ENCODE measurements at regions not wholly inside any gene's neighbourhood (a gene's known extent, or its start where the extent isn't known, plus 50 kb on each side); places are given as distances from the start of the nearest gene placed in this dataset.

- DNase-seq (ENCODE audit: low read depth in 4 of 6, low spot score in 6 of 6), result no peak
- no CpG with 5 or more reads among the region's 3 CpGs for WGBS (ENCODE audit: insufficient coverage)
- Histone ChIP-seq H3K36me3 (ENCODE audit: control insufficient read depth, insufficient read depth, low read length) (no peaks in the 10 kb centered on the region), H3K27ac (ENCODE audit: low read depth, low read length) (no peak overlapping the region), H3K27me3 (ENCODE audit: control insufficient read depth, insufficient read depth, low read length) (no peaks in the 10 kb centered on the region), H3K4me3 (ENCODE audit: low read depth, low read length) (no peak overlapping the region), H3K4me1 (ENCODE audit: control insufficient read depth, insufficient read depth, low read length) (no peaks in the 10 kb centered on the region), H3K9me3 (ENCODE audit: control insufficient read depth, insufficient read depth, low read length) (no peaks in the 10 kb centered on the region)
Measured at GRCh38 chr13:34772881-34773280, 169.2 kb upstream of the NBEA start.

DNA sequence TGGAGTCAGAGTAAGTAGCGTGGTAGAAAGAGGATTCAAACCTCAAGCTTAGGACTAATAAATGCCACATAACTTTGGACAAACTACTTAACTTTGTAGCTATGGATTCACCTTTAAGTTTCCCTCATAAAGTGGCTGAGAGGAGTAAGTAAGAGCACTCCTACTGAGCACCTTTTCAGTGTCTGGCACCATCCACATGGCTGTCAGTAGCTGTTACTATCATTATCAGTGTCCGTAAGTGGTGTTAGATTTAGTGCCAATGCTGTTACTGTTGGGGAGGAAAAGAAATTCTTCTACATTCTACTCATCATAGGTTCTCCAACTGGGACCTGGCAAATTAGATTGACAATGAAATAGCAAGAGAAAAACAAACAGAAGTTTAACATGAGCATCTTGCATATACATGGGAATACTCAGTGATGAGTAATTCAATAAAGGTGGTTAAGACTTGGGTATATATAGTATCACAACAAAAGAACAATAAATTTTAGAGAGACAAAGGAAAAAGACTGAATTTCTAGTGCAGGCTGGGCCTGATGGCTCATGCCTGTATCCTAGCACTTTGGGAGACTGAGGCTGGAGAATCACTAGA lies 165.6 kb upstream of the NBEA start:
- Histone ChIP-seq H3K4me3 (ENCODE audit: low read depth, low read length) (no peak overlapping the region), H3K36me3 (ENCODE audit: control insufficient read depth, insufficient read depth, low read length) (no peaks in the 10 kb centered on the region), H3K27ac (ENCODE audit: low read depth, low read length) (no peak overlapping the region), H3K27me3 (ENCODE audit: control insufficient read depth, insufficient read depth, low read length) (no peaks in the 10 kb centered on the region), H3K4me1 (ENCODE audit: control insufficient read depth, insufficient read depth, low read length) (no peaks in the 10 kb centered on the region), H3K9me3 (ENCODE audit: control insufficient read depth, insufficient read depth, low read length) (no peaks in the 10 kb centered on the region)
- WGBS (ENCODE audit: insufficient coverage), result no CpG with 5 or more reads among the region's 2 CpGs
- DNase-seq (ENCODE audit: low read depth in 4 of 6, low spot score in 6 of 6), result no peak

DNA sequence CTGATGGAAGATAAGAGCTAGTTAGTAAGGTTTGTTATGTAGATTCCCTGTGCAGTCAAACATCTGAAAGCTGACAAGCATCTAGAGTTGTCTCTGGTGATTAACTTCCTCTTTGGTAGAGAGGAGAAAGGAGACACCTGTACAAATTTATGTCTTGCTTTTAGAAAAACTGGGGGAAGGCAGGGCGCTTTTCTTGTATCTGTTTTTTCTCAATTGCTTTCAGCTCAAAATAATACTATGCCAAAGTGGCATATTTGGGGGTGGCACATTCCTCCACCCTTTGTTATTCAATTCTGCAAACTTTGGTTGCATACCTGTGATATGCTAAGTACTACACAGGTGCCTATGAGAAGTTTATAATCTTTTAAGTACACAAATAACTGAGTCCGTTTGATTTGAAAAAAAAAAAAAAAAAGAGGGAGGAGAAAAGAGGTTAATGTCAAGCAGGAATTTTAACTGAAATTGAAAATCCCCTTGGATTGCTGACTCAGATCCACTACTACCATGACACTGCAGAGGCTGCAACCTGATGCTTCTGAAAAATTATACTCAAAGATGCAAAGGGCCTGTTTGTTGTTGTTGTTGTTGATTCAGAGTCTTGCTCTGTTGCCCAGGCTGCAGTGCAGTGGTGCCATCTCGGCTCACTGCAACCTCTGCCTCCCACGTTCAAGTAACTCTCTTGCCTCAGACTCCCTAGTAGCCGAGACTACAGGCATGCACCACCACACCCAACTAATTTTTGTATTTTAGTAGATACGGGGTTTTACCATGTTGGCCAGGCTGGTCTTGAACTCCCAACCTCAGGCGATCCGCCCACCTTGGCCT lies 164.8 kb upstream of the NBEA start:
- Histone ChIP-seq H3K4me3 (ENCODE audit: low read depth, low read length) (no peak overlapping the region), H3K27me3 (ENCODE audit: control insufficient read depth, insufficient read depth, low read length) (no peaks in the 10 kb centered on the region), H3K9me3 (ENCODE audit: control insufficient read depth, insufficient read depth, low read length) (no peaks in the 10 kb centered on the region), H3K4me1 (ENCODE audit: control insufficient read depth, insufficient read depth, low read length) (no peaks in the 10 kb centered on the region), H3K27ac (ENCODE audit: low read depth, low read length) (no peak overlapping the region), H3K36me3 (ENCODE audit: control insufficient read depth, insufficient read depth, low read length) (no peaks in the 10 kb centered on the region)
- no CpG with 5 or more reads among the region's 8 CpGs for WGBS (ENCODE audit: insufficient coverage)
- DNase-seq (ENCODE audit: low read depth in 4 of 6, low spot score in 6 of 6), result no peak

GRCh38 chr13:34777914-34778303 lies 164.2 kb upstream of the NBEA start:
- Histone ChIP-seq H3K36me3 (ENCODE audit: control insufficient read depth, insufficient read depth, low read length) (no peaks in the 10 kb centered on the region), H3K27me3 (ENCODE audit: control insufficient read depth, insufficient read depth, low read length) (no peaks in the 10 kb centered on the region), H3K4me3 (ENCODE audit: low read depth, low read length) (no peak overlapping the region), H3K9me3 (ENCODE audit: control insufficient read depth, insufficient read depth, low read length) (no peaks in the 10 kb centered on the region), H3K4me1 (ENCODE audit: control insufficient read depth, insufficient read depth, low read length) (no peaks in the 10 kb centered on the region), H3K27ac (ENCODE audit: low read depth, low read length) (no peak overlapping the region)
- WGBS (ENCODE audit: insufficient coverage), result no CpG with 5 or more reads among the region's 5 CpGs
- DNase-seq (ENCODE audit: low read depth in 4 of 6, low spot score in 6 of 6), result no peak

DNA sequence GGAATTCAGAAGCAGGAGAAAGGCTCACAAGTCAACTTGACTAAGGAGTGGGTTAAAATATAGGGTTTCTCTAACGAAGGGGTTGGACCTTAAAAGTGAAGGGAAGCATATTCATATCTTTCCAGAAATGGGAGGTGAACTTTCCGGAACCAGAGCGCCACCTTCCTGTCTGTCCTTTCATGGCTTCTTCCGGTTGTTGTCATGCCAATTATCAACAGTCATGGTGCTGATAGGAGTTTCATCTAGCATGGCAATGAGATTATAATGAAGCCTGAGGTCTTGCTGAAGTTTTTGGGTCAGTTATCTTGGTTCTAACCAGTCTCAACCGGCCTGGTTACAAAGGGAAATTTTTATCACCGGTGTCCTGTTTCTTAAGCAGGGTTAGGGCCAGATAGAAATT lies 162.9 kb upstream of the NBEA start:
- 81% methylated on average over 4 of the region's 6 CpGs for WGBS (ENCODE audit: insufficient coverage)
- H3K4me3 ChIP-seq (ENCODE audit: low read depth, low read length), result no peak overlapping the region

GRCh38 chr13:34793301-34793700 lies 148.8 kb upstream of the NBEA start:
- Histone ChIP-seq H3K9me3 (ENCODE audit: control insufficient read depth, insufficient read depth, low read length) (peaks cover 5% of the 10 kb centered on the region), H3K4me1 (ENCODE audit: control insufficient read depth, insufficient read depth, low read length) (no peaks in the 10 kb centered on the region), H3K27me3 (ENCODE audit: control insufficient read depth, insufficient read depth, low read length) (no peaks in the 10 kb centered on the region), H3K27ac (ENCODE audit: low read depth, low read length) (no peak overlapping the region), H3K36me3 (ENCODE audit: control insufficient read depth, insufficient read depth, low read length) (no peaks in the 10 kb centered on the region), H3K4me3 (ENCODE audit: low read depth, low read length) (no peak overlapping the region)
- 88% methylated on average over 2 of the region's 2 CpGs for WGBS (ENCODE audit: insufficient coverage)
- no peak for DNase-seq (ENCODE audit: low read depth in 4 of 6, low spot score in 6 of 6)

More for the DNA sequence above, 162.9 kb upstream of the NBEA start:
- Histone ChIP-seq H3K27me3 (ENCODE audit: control insufficient read depth, insufficient read depth, low read length) (no peaks in the 10 kb centered on the region), H3K36me3 (ENCODE audit: control insufficient read depth, insufficient read depth, low read length) (no peaks in the 10 kb centered on the region), H3K27ac (ENCODE audit: low read depth, low read length) (no peak overlapping the region), H3K4me1 (ENCODE audit: control insufficient read depth, insufficient read depth, low read length) (no peaks in the 10 kb centered on the region), H3K9me3 (ENCODE audit: control insufficient read depth, insufficient read depth, low read length) (peaks cover 3% of the 10 kb centered on the region)
- DNase-seq (ENCODE audit: low read depth in 4 of 6, low spot score in 6 of 6), result no peak

GRCh38 chr13:34803756-34804155 lies 138.3 kb upstream of the NBEA start:
- H3K4me3 ChIP-seq (ENCODE audit: low read depth, low read length), result no peak overlapping the region
- H3K9me3 ChIP-seq (ENCODE audit: control insufficient read depth, insufficient read depth, low read length), result no peaks in the 10 kb centered on the region
- H3K27me3 ChIP-seq (ENCODE audit: control insufficient read depth, insufficient read depth, low read length), result no peaks in the 10 kb centered on the region
- no peaks in the 10 kb centered on the region for H3K4me1 ChIP-seq (ENCODE audit: control insufficient read depth, insufficient read depth, low read length)
- no peak overlapping the region for H3K27ac ChIP-seq (ENCODE audit: low read depth, low read length)
- no peak for DNase-seq (ENCODE audit: low read depth in 4 of 6, low spot score in 6 of 6)
- no CpG with 5 or more reads among the region's 4 CpGs for WGBS (ENCODE audit: insufficient coverage)
- H3K36me3 ChIP-seq (ENCODE audit: control insufficient read depth, insufficient read depth, low read length), result no peaks in the 10 kb centered on the region

DNA sequence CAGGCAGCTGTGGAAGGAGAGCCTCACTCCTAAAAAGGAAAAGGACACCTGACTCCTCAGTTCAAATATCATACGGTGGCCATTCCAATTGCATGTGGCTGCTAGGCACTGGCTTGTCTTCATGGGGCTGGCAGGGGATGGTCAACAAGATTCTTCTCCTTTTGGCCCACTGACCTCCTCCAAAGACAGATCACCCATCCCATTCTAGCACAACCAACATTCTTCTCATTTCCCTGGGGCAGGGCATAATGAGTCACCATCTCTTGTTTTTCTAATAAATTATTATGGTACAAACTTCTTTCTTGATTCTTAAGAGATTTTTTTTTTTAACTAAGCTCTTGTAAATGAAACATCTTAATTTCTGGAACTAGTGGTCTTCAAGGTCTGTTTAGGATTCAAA lies 136.7 kb upstream of the NBEA start:
- no peaks in the 10 kb centered on the region for H3K27me3 ChIP-seq (ENCODE audit: control insufficient read depth, insufficient read depth, low read length)
- no peak overlapping the region for H3K27ac ChIP-seq (ENCODE audit: low read depth, low read length)
- H3K4me1 ChIP-seq (ENCODE audit: control insufficient read depth, insufficient read depth, low read length), result no peaks in the 10 kb centered on the region
- no peaks in the 10 kb centered on the region for H3K9me3 ChIP-seq (ENCODE audit: control insufficient read depth, insufficient read depth, low read length)
- H3K4me3 ChIP-seq (ENCODE audit: low read depth, low read length), result no peak overlapping the region
- no peak for DNase-seq (ENCODE audit: low read depth in 4 of 6, low spot score in 6 of 6)
- 83% methylated on average over 1 of the region's 1 CpG for WGBS (ENCODE audit: insufficient coverage)
- H3K36me3 ChIP-seq (ENCODE audit: control insufficient read depth, insufficient read depth, low read length), result no peaks in the 10 kb centered on the region

DNA sequence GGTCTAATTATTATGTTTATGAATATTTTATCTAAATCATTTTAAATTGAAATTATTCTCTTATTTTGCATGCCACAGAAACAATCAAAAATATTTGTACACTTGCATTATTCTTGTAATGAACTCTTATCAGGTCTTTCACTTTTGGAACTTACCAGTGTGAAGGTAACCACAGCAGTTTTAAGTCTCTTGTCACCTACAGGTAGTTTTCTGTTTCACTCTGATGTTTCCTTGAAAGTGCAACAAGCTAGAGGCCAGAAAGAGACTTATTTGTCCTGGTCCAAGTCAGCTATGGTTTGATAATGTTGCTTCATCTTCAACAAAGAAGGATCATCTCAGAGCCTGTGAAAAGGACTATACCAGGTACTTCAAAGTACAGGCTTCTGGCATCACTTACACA lies 133.4 kb upstream of the NBEA start:
- H3K4me3 ChIP-seq (ENCODE audit: low read depth, low read length), result no peak overlapping the region
- DNase-seq (ENCODE audit: low read depth in 4 of 6, low spot score in 6 of 6), result no peak
- no peaks in the 10 kb centered on the region for H3K27me3 ChIP-seq (ENCODE audit: control insufficient read depth, insufficient read depth, low read length)
- no peaks in the 10 kb centered on the region for H3K4me1 ChIP-seq (ENCODE audit: control insufficient read depth, insufficient read depth, low read length)
- no peaks in the 10 kb centered on the region for H3K36me3 ChIP-seq (ENCODE audit: control insufficient read depth, insufficient read depth, low read length)
- no peak overlapping the region for H3K27ac ChIP-seq (ENCODE audit: low read depth, low read length)
- peaks cover 11% of the 10 kb centered on the region for H3K9me3 ChIP-seq (ENCODE audit: control insufficient read depth, insufficient read depth, low read length)

DNA sequence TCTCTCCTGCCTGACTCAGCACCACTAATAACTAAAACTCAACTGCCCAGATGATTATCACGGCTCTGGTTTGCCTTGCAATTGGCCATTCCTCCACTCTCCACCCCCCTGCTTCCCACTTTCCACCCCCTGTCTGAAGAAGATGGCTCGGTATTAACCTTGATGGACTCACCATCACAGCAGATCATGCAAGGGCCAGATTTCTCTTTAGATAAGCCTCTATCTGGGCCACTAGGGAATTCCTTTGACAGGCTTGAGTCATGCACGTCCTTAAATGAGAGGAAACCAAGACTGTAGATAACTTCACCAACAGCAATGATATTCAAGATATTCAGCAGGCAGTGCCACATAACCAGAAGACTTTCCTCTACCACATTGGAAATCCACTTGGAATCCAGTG lies 131.1 kb upstream of the NBEA start:
- Histone ChIP-seq H3K4me3 (ENCODE audit: low read depth, low read length) (no peak overlapping the region), H3K27me3 (ENCODE audit: control insufficient read depth, insufficient read depth, low read length) (no peaks in the 10 kb centered on the region), H3K27ac (ENCODE audit: low read depth, low read length) (no peak overlapping the region), H3K9me3 (ENCODE audit: control insufficient read depth, insufficient read depth, low read length) (peaks cover 11% of the 10 kb centered on the region), H3K36me3 (ENCODE audit: control insufficient read depth, insufficient read depth, low read length) (no peaks in the 10 kb centered on the region), H3K4me1 (ENCODE audit: control insufficient read depth, insufficient read depth, low read length) (peaks cover 8% of the 10 kb centered on the region)
- 79% methylated on average over 3 of the region's 3 CpGs for WGBS (ENCODE audit: insufficient coverage)
- no peak for DNase-seq (ENCODE audit: low read depth in 4 of 6, low spot score in 6 of 6)

All from spinal cord (tissue), 9 donors.